ENCODE measurements at regions not wholly inside any gene's neighbourhood (a gene's known extent, or its start where the extent isn't known, plus 50 kb on each side); places are given as distances from the start of the nearest gene placed in this dataset.

GRCh38 chr12:87303396-87304012, 725.7 kb downstream of the C12orf50 start:
- no peak for FAIRE-seq
- no peak for DNase-seq (ENCODE audit: insufficient read length, low spot score)
- no peak for TF ChIP-seq POLR2A (IDR thresholded peaks at IDR 0.05; ENCODE audit: low read depth, low read length)
- TF ChIP-seq POLR2AphosphoS5 (IDR thresholded peaks at IDR 0.05; ENCODE audit: low read depth, low read length): no peak
- no peak for TF ChIP-seq SPI1 (IDR thresholded peaks at IDR 0.05; ENCODE audit: low read depth, low read length)
- no peak for TF ChIP-seq POU2F2 (IDR thresholded peaks at IDR 0.05; ENCODE audit: low read depth, low read length)
- no peak for TF ChIP-seq PAX5 (IDR thresholded peaks at IDR 0.05; ENCODE audit: insufficient read depth, low read length, severe bottlenecking)
- no peak for TF ChIP-seq TAF1 (IDR thresholded peaks at IDR 0.05; ENCODE audit: low read depth, low read length)

- FAIRE-seq (no peak), DNase-seq (ENCODE audit: insufficient read length, low spot score) (no peak)
- TF ChIP-seq TAF1 (IDR thresholded peaks at IDR 0.05; ENCODE audit: low read depth, low read length) (no peak), PAX5 (IDR thresholded peaks at IDR 0.05; ENCODE audit: insufficient read depth, low read length, severe bottlenecking) (no peak), POU2F2 (IDR thresholded peaks at IDR 0.05; ENCODE audit: low read depth, low read length) (no peak), POLR2A (IDR thresholded peaks at IDR 0.05; ENCODE audit: low read depth, low read length) (no peak), SPI1 (IDR thresholded peaks at IDR 0.05; ENCODE audit: low read depth, low read length) (no peak), POLR2AphosphoS5 (IDR thresholded peaks at IDR 0.05; ENCODE audit: low read depth, low read length) (no peak)
Observed at GRCh38 chr12:87302126-87302745, 727.0 kb downstream of the C12orf50 start.

- no peak for TF ChIP-seq TAF1 (IDR thresholded peaks at IDR 0.05; ENCODE audit: low read depth, low read length)
- TF ChIP-seq PAX5 (IDR thresholded peaks at IDR 0.05; ENCODE audit: insufficient read depth, low read length, severe bottlenecking): no peak
- TF ChIP-seq SPI1 (IDR thresholded peaks at IDR 0.05; ENCODE audit: low read depth, low read length): no peak
- TF ChIP-seq POU2F2 (IDR thresholded peaks at IDR 0.05; ENCODE audit: low read depth, low read length): no peak
- no peak for TF ChIP-seq POLR2A (IDR thresholded peaks at IDR 0.05; ENCODE audit: low read depth, low read length)
- no peak for TF ChIP-seq POLR2AphosphoS5 (IDR thresholded peaks at IDR 0.05; ENCODE audit: low read depth, low read length)
- DNase-seq (ENCODE audit: insufficient read length, low spot score): no peak
- no peak for FAIRE-seq
Observed at GRCh38 chr12:87290505-87290904, 738.7 kb downstream of the C12orf50 start.

- FAIRE-seq: no peak
- no peak for DNase-seq (ENCODE audit: insufficient read length, low spot score)
- no peak for TF ChIP-seq POLR2A (IDR thresholded peaks at IDR 0.05; ENCODE audit: low read depth, low read length)
- no peak for TF ChIP-seq SPI1 (IDR thresholded peaks at IDR 0.05; ENCODE audit: low read depth, low read length)
Observed at GRCh38 chr12:87283886-87284285, 745.3 kb downstream of the C12orf50 start.

GRCh38 chr12:87283111-87283510, 746.1 kb downstream of the C12orf50 start:
- no peak for DNase-seq (ENCODE audit: insufficient read length, low spot score)
- FAIRE-seq: no peak
- TF ChIP-seq POLR2A (IDR thresholded peaks at IDR 0.05; ENCODE audit: low read depth, low read length) (no peak), PAX5 (IDR thresholded peaks at IDR 0.05; ENCODE audit: insufficient read depth, low read length, severe bottlenecking) (no peak)

- no peak for DNase-seq (ENCODE audit: insufficient read length, low spot score)
- TF ChIP-seq POLR2AphosphoS5 (IDR thresholded peaks at IDR 0.05; ENCODE audit: low read depth, low read length) (no peak), PAX5 (IDR thresholded peaks at IDR 0.05; ENCODE audit: insufficient read depth, low read length, severe bottlenecking) (no peak), SPI1 (IDR thresholded peaks at IDR 0.05; ENCODE audit: low read depth, low read length) (no peak), POU2F2 (IDR thresholded peaks at IDR 0.05; ENCODE audit: low read depth, low read length) (no peak), POLR2A (IDR thresholded peaks at IDR 0.05; ENCODE audit: low read depth, low read length) (no peak), TAF1 (IDR thresholded peaks at IDR 0.05; ENCODE audit: low read depth, low read length) (no peak)
- peak; percentile 70 for FAIRE-seq
Observed at GRCh38 chr12:87280893-87281292, 748.3 kb downstream of the C12orf50 start.

GRCh38 chr12:87280356-87280755, 748.8 kb downstream of the C12orf50 start:
- TF ChIP-seq POU2F2 (IDR thresholded peaks at IDR 0.05; ENCODE audit: low read depth, low read length) (no peak), SPI1 (IDR thresholded peaks at IDR 0.05; ENCODE audit: low read depth, low read length) (peak; percentile 94)
- no peak for FAIRE-seq
- no peak for DNase-seq (ENCODE audit: insufficient read length, low spot score)

- FAIRE-seq (peak; percentile 5), DNase-seq (ENCODE audit: insufficient read length, low spot score) (no peak)
- no peak for TF ChIP-seq PAX5 (IDR thresholded peaks at IDR 0.05; ENCODE audit: insufficient read depth, low read length, severe bottlenecking)
- no peak for TF ChIP-seq POU2F2 (IDR thresholded peaks at IDR 0.05; ENCODE audit: low read depth, low read length)
- TF ChIP-seq SPI1 (IDR thresholded peaks at IDR 0.05; ENCODE audit: low read depth, low read length): no peak
- no peak for TF ChIP-seq POLR2AphosphoS5 (IDR thresholded peaks at IDR 0.05; ENCODE audit: low read depth, low read length)
Observed at GRCh38 chr12:87274594-87275245, 754.5 kb downstream of the C12orf50 start.

- TF ChIP-seq SPI1 (IDR thresholded peaks at IDR 0.05; ENCODE audit: low read depth, low read length) (no peak), PAX5 (IDR thresholded peaks at IDR 0.05; ENCODE audit: insufficient read depth, low read length, severe bottlenecking) (no peak), POU2F2 (IDR thresholded peaks at IDR 0.05; ENCODE audit: low read depth, low read length) (no peak), TAF1 (IDR thresholded peaks at IDR 0.05; ENCODE audit: low read depth, low read length) (no peak)
- DNase-seq (ENCODE audit: insufficient read length, low spot score) (no peak), FAIRE-seq (no peak)
Observed at GRCh38 chr12:87272851-87273250, 756.4 kb downstream of the C12orf50 start.

GRCh38 chr12:87270919-87271318, 758.3 kb downstream of the C12orf50 start:
- DNase-seq (ENCODE audit: insufficient read length, low spot score) (no peak), FAIRE-seq (no peak)
- no peak for TF ChIP-seq PAX5 (IDR thresholded peaks at IDR 0.05; ENCODE audit: insufficient read depth, low read length, severe bottlenecking)
- TF ChIP-seq POU2F2 (IDR thresholded peaks at IDR 0.05; ENCODE audit: low read depth, low read length): no peak
- no peak for TF ChIP-seq POLR2AphosphoS5 (IDR thresholded peaks at IDR 0.05; ENCODE audit: low read depth, low read length)
- TF ChIP-seq SPI1 (IDR thresholded peaks at IDR 0.05; ENCODE audit: low read depth, low read length): no peak
- TF ChIP-seq TAF1 (IDR thresholded peaks at IDR 0.05; ENCODE audit: low read depth, low read length): no peak
- no peak for TF ChIP-seq POLR2A (IDR thresholded peaks at IDR 0.05; ENCODE audit: low read depth, low read length)

All from GM12891 (cell line).